HCT116 (cell line): ENCODE measurements at regions not wholly inside any gene's neighbourhood (a gene's known extent, or its start where the extent isn't known, plus 50 kb on each side); places are given as distances from the start of the nearest gene placed in this dataset.

Experiments
- POLR2AphosphoS5 ChIP-seq: IDR thresholded peaks from 2 replicates; pipeline ENCODE4 v1.6.1; 2011; ENCODE audit warnings: mild to moderate bottlenecking, low read depth, low read length, moderate library complexity
- SP1 ChIP-seq: IDR thresholded peaks from 2 replicates; pipeline ENCODE4 v1.6.1; 2012; ENCODE audit warnings: low read depth

DNA sequence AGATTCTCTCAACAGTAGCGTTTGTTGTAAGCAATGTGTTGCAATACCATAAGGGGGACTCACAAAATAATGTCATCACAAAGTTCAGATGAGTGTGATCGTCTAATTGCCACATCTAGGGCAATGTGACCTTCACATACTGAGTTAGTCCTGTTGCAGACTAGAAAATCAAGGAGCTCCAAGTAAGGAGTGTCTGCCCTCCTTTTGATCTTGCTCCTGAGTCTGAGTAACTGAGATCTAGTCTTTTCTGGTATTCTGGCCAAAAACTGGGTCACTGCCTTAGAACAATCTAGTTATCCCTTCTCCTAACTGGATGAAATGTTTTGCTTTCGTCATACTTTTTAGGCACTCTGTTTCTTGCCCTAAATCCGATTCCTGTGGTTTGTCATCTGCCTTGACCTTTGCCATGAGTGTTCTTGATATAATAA, 712.1 kb downstream of the CDH11 start:
- no peak for TF ChIP-seq SP1
- TF ChIP-seq POLR2AphosphoS5, result no peak
